K562 (cell line): ENCODE measurements at regions not wholly inside any gene's neighbourhood (a gene's known extent, or its start where the extent isn't known, plus 50 kb on each side); places are given as distances from the start of the nearest gene placed in this dataset.
A peak's percentile ranks its signal among the peaks of the same experiment; 100 is the strongest.

ENCODE experiments used
- ARID3A ChIP-seq: IDR thresholded peaks from 2 replicates; pipeline ENCODE4 v1.6.1; 2012; ENCODE audit warnings: low read depth, low read length, improper control_type of control experiment, borderline replicate concordance
- CTCF ChIP-seq, 3 experiments: IDR thresholded peaks in 2 of 3; conservative IDR thresholded peaks in 1 of 3; 2 replicates each; pipeline ENCODE4 v1.5.1; 2011 to 2012; ENCODE audit warnings: low read length in 3 of 3, mild to moderate bottlenecking in 3 of 3, control low read depth in 2 of 3, improper control_type of control experiment in 1 of 3, inconsistent platforms in 1 of 3, low read depth in 1 of 3, mixed read lengths in 1 of 3, moderate library complexity in 1 of 3; ENCODE audit not compliant: insufficient read depth in 2 of 3
- ESRRB ChIP-seq: fragments of 250-450 bp; sonication (Bioruptor Pico); IDR thresholded peaks from 2 replicates; pipeline ENCODE4 v1.5.0; 2020; ENCODE audit warnings: mild to moderate bottlenecking, moderate library complexity, borderline replicate concordance
- GTF3C2 ChIP-seq: IDR thresholded peaks from 3 replicates; pipeline ENCODE4 v1.6.1; 2011; ENCODE audit warnings: borderline replicate concordance, mild to moderate bottlenecking, moderate library complexity; ENCODE audit not compliant: insufficient read length; ENCODE audit errors: extremely low read depth
- LEF1 ChIP-seq: fragments of 450-650 bp; IDR thresholded peaks from 2 replicates; pipeline ENCODE4 v1.6.1; 2016; ENCODE audit warnings: mild to moderate bottlenecking
- MAFK ChIP-seq: IDR thresholded peaks from 2 replicates; pipeline ENCODE4 v1.6.1; 2011; ENCODE audit warnings: low read length, improper control_type of control experiment
- NFE2 ChIP-seq: IDR thresholded peaks from 2 replicates; pipeline ENCODE4 v1.6.1; 2014; ENCODE audit warnings: antibody characterized with exemption, low read depth
- NRF1 ChIP-seq, 2 experiments: fragments of 450-650 bp; IDR thresholded peaks in 1 of 2; conservative IDR thresholded peaks in 1 of 2; 2 replicates each; pipeline ENCODE4 v1.6.1; 2014; ENCODE audit warnings: mild to moderate bottlenecking in 2 of 2
- SNRNP70 ChIP-seq: fragments of 200-400 bp; formaldehyde crosslinking; optimal IDR thresholded peaks from 2 replicates; pipeline ENCODE3; 2017; ENCODE audit warnings: low read depth, low read length
- ZNF592 ChIP-seq: fragments of 450-650 bp; IDR thresholded peaks from 2 replicates; pipeline ENCODE4 v1.6.1; 2017; ENCODE audit warnings: antibody characterized with exemption, mild to moderate bottlenecking

GRCh38 chr3:193859195-193859594 is 266.2 kb downstream of the OPA1 start (continued):
- TF ChIP-seq ESRRB (CRISPR knock-in tag) (no peak), MAFK (no peak), ARID3A (no peak), CTCF (IDR thresholded peaks at IDR 0.05 in 2 of 3, conservative IDR thresholded peaks at IDR 0.05 in 1 of 3; ENCODE audit: insufficient read depth in 2 of 3, low read depth in 1 of 3, low read length in 3 of 3) (no peak), LEF1 (no peak), SNRNP70 (no peak), ZNF592 (peak; percentile 58; the same call in 1 of the 2 replicates), NRF1 (conservative IDR thresholded peaks at IDR 0.05 in 1 of 2, IDR thresholded peaks at IDR 0.05 in 1 of 2) (no peak), GTF3C2 (no peak), NFE2 (peak; percentile 67)
